ENCODE measurements at regions not wholly inside any gene's neighbourhood (a gene's known extent, or its start where the extent isn't known, plus 50 kb on each side); places are given as distances from the start of the nearest gene placed in this dataset.

DNA sequence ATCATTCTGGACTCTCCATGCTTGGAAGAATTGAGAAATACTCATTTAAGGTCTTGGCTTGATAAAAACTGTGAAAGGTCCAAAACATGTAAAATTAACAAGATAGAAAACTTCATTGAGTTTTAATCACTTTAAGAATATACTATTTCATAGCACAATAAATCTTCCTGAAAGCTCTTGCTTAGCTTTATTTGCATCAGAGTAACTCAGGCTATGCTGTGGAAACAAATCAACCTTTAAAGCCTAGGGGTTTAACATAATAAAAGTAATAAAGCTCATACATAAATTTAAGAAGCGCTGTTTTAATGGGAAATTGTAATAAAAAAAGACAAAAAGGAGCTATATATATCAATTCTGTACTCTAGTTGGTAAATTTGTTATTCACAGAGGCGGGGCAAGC is 77.2 kb upstream of the PTCHD4 start:
- H4K20me1 ChIP-seq (ENCODE audit: insufficient read depth): no peaks in the 10 kb centered on the region
- H3K4me3 ChIP-seq: no peak overlapping the region
- WGBS, 2 experiments (ENCODE audit: low coverage in 1 of 2, low lambda C conversion rate in 2 of 2, missing lambda C conversion rate in 2 of 2): 13 to 15% methylated on average over 2 of the region's 2 CpGs
- in situ Hi-C loops (cut with MboI): no loop called here
- H3F3A ChIP-seq (ENCODE audit: insufficient read depth): no peaks in the 10 kb centered on the region
- no peaks in the 10 kb centered on the region for H3K36me3 ChIP-seq (ENCODE audit: low read depth)
- H3K4me2 ChIP-seq (ENCODE audit: unreplicated experiment): no peak overlapping the region
- H3K27me3 ChIP-seq (replicated peaks; ENCODE audit: insufficient read depth): no peaks in the 10 kb centered on the region
- H3K9me3 ChIP-seq (ENCODE audit: low read depth): no peaks in the 10 kb centered on the region
- no peaks in the 10 kb centered on the region for H3K9me2 ChIP-seq (ENCODE audit: insufficient read depth)
- H3K4me1 ChIP-seq (ENCODE audit: insufficient read depth): no peaks in the 10 kb centered on the region
- no peak for DNase-seq
- no peak overlapping the region for H3K27ac ChIP-seq
- H2AFZ ChIP-seq: no peak overlapping the region
- H3K9ac ChIP-seq: no peak overlapping the region
- TF ChIP-seq EZH2 (IDR thresholded peaks at IDR 0.05; ENCODE audit: insufficient read depth, poor library complexity, severe bottlenecking): no peak
- no peak for TF ChIP-seq EZH2phosphoT487 (IDR thresholded peaks at IDR 0.05; ENCODE audit: insufficient read depth, low read depth)
- H3K79me2 ChIP-seq (ENCODE audit: insufficient read depth): no peaks in the 10 kb centered on the region

DNA sequence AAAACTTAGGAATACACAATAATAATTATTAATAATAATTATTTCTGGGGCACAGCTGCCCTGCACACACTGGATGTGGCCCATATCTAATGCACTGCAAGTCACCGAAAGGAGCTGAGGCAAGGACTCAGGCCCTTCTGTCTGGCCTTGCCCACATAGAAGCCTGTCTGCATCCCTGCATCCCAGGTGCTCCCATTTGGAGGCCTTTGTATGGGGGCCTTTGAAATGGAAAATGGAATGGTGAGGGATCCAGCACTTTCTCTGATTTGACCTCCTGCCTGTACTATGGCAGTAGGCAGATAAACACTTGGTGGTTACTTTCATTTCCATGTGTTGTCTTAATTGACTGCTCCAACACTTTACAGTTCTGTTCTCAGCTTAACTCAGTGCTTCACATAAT is 75.7 kb upstream of the PTCHD4 start:
- no peak overlapping the region for H2AFZ ChIP-seq
- H3K4me3 ChIP-seq: no peak overlapping the region
- H4K20me1 ChIP-seq (ENCODE audit: insufficient read depth): no peaks in the 10 kb centered on the region
- WGBS, 2 experiments (ENCODE audit: low coverage in 1 of 2, low lambda C conversion rate in 2 of 2, missing lambda C conversion rate in 2 of 2): 38 to 41% methylated on average over 1 of the region's 1 CpG
- no peak overlapping the region for H3K9ac ChIP-seq
- no peaks in the 10 kb centered on the region for H3K4me1 ChIP-seq (ENCODE audit: insufficient read depth)
- DNase-seq: no peak
- in situ Hi-C loops (cut with MboI): no loop called here
- H3K4me2 ChIP-seq (ENCODE audit: unreplicated experiment): no peak overlapping the region
- no peaks in the 10 kb centered on the region for H3K79me2 ChIP-seq (ENCODE audit: insufficient read depth)
- no peak overlapping the region for H3K27ac ChIP-seq
- no peaks in the 10 kb centered on the region for H3K36me3 ChIP-seq (ENCODE audit: low read depth)
- no peaks in the 10 kb centered on the region for H3F3A ChIP-seq (ENCODE audit: insufficient read depth)
- no peaks in the 10 kb centered on the region for H3K9me2 ChIP-seq (ENCODE audit: insufficient read depth)
- no peaks in the 10 kb centered on the region for H3K27me3 ChIP-seq (replicated peaks; ENCODE audit: insufficient read depth)
- H3K9me3 ChIP-seq (ENCODE audit: low read depth): no peaks in the 10 kb centered on the region
- no peak for TF ChIP-seq EZH2 (IDR thresholded peaks at IDR 0.05; ENCODE audit: insufficient read depth, poor library complexity, severe bottlenecking)
- no peak for TF ChIP-seq EZH2phosphoT487 (IDR thresholded peaks at IDR 0.05; ENCODE audit: insufficient read depth, low read depth)

DNA sequence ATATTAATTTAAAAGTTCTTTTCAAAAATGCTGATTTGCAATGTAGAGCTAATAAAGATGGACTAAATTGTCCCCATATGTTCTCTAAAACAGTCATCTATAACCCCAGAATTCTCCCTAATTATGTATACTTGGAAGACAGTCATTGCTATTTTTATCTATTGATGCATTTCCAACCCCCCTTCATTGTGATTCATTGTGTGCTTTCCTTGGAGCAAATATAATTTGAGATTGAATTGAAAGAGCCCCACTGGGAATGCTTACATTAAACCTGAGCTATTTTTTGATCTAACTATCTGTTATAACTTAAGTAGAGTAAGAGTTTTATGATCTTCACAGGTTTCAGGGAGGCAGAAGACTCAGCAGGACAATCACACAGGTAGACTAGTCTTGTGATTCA is 73.7 kb upstream of the PTCHD4 start:
- Histone ChIP-seq H3F3A (ENCODE audit: insufficient read depth) (no peaks in the 10 kb centered on the region), H3K27me3 (replicated peaks; ENCODE audit: insufficient read depth) (no peaks in the 10 kb centered on the region), H2AFZ (no peak overlapping the region), H3K27ac (no peak overlapping the region), H3K9me3 (ENCODE audit: low read depth) (no peaks in the 10 kb centered on the region), H3K4me3 (no peak overlapping the region), H3K9ac (no peak overlapping the region), H3K9me2 (ENCODE audit: insufficient read depth) (no peaks in the 10 kb centered on the region), H3K4me1 (ENCODE audit: insufficient read depth) (no peaks in the 10 kb centered on the region), H4K20me1 (ENCODE audit: insufficient read depth) (no peaks in the 10 kb centered on the region), H3K79me2 (ENCODE audit: insufficient read depth) (no peaks in the 10 kb centered on the region), H3K4me2 (ENCODE audit: unreplicated experiment) (no peak overlapping the region), H3K36me3 (ENCODE audit: low read depth) (no peaks in the 10 kb centered on the region)
- DNase-seq: no peak
- TF ChIP-seq EZH2 (IDR thresholded peaks at IDR 0.05; ENCODE audit: insufficient read depth, poor library complexity, severe bottlenecking): no peak
- TF ChIP-seq EZH2phosphoT487 (IDR thresholded peaks at IDR 0.05; ENCODE audit: insufficient read depth, low read depth): no peak
- in situ Hi-C loops (cut with MboI): no loop called here

DNA sequence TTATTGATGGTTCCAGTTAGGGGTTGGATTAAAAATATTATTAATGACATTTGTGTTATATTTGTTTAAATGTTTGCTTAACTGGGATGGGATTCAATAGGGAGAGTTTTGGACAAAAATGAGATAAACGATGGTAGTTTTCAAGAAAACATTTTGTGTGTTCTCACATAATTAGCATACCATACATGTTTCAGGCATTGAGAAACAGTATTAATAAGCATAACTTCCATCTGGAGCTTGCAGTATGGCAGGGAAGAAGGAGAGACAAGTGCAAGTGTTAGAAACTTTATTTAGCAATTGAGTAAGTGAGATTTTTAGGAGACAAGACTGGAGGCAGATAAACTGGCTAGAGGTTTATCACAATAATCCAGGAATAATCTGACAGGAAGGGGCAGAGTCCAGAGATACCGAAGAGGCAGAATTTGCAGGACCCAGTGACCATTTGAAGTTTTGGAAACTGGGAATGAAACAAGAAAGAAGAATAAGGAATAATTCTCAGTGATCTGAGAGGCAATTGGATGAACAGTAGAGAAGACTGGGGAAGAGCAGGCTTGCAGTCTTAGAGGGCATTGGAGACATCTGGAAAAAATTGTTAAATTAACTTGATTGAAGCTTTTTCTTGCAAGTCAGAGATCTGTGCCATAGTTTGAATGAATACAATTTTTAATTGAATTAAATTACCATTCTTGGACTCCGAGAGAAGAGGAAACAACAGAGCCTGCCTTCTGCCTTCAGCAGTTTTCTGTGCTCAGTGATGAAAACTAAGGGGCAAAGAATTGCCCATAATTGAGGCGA is 73.0 kb upstream of the PTCHD4 start:
- in situ Hi-C loops (cut with MboI): no loop called here
- Histone ChIP-seq H3F3A (ENCODE audit: insufficient read depth) (no peaks in the 10 kb centered on the region), H3K9ac (no peak overlapping the region), H2AFZ (no peak overlapping the region), H3K9me2 (ENCODE audit: insufficient read depth) (no peaks in the 10 kb centered on the region), H3K27ac (no peak overlapping the region), H4K20me1 (ENCODE audit: insufficient read depth) (no peaks in the 10 kb centered on the region), H3K4me3 (no peak overlapping the region), H3K9me3 (ENCODE audit: low read depth) (no peaks in the 10 kb centered on the region), H3K4me2 (ENCODE audit: unreplicated experiment) (no peak overlapping the region), H3K27me3 (replicated peaks; ENCODE audit: insufficient read depth) (no peaks in the 10 kb centered on the region), H3K79me2 (ENCODE audit: insufficient read depth) (no peaks in the 10 kb centered on the region), H3K4me1 (ENCODE audit: insufficient read depth) (no peaks in the 10 kb centered on the region), H3K36me3 (ENCODE audit: low read depth) (no peaks in the 10 kb centered on the region)
- no peak for DNase-seq
- 5 to 12% methylated on average over 4 of the region's 4 CpGs for WGBS, 2 experiments (ENCODE audit: low coverage in 1 of 2, low lambda C conversion rate in 2 of 2, missing lambda C conversion rate in 2 of 2)
- no peak for TF ChIP-seq EZH2phosphoT487 (IDR thresholded peaks at IDR 0.05; ENCODE audit: insufficient read depth, low read depth)
- TF ChIP-seq EZH2 (IDR thresholded peaks at IDR 0.05; ENCODE audit: insufficient read depth, poor library complexity, severe bottlenecking): no peak

DNA sequence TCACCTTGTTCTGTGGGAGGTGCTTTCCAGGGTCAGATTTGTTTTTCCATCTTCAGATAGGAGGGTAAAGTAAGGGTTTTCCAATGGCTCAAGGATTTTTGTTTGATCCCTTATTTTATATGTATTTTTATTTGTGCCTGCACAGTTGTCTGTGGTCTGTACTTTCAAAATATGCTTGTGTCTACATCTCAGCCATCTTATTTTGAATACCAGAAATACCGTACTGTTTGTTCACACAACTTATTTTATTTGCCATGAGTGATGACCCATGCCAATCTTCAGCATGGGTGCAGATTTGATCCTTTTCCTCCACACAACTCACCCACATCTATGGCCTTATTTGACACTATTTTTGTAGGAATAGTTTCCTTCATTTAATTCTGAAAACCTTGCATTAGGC is 72.2 kb upstream of the PTCHD4 start:
- Histone ChIP-seq H3K4me3 (no peak overlapping the region), H3K79me2 (ENCODE audit: insufficient read depth) (no peaks in the 10 kb centered on the region), H3F3A (ENCODE audit: insufficient read depth) (no peaks in the 10 kb centered on the region), H3K4me1 (ENCODE audit: insufficient read depth) (no peaks in the 10 kb centered on the region), H3K4me2 (ENCODE audit: unreplicated experiment) (no peak overlapping the region), H3K27ac (no peak overlapping the region), H4K20me1 (ENCODE audit: insufficient read depth) (no peaks in the 10 kb centered on the region), H3K27me3 (replicated peaks; ENCODE audit: insufficient read depth) (no peaks in the 10 kb centered on the region), H3K36me3 (ENCODE audit: low read depth) (no peaks in the 10 kb centered on the region), H3K9ac (no peak overlapping the region), H3K9me2 (ENCODE audit: insufficient read depth) (no peaks in the 10 kb centered on the region), H2AFZ (no peak overlapping the region), H3K9me3 (ENCODE audit: low read depth) (no peaks in the 10 kb centered on the region)
- in situ Hi-C loops (cut with MboI): no loop called here
- no peak for TF ChIP-seq EZH2phosphoT487 (IDR thresholded peaks at IDR 0.05; ENCODE audit: insufficient read depth, low read depth)
- WGBS, 2 experiments (ENCODE audit: low coverage in 1 of 2, low lambda C conversion rate in 2 of 2, missing lambda C conversion rate in 2 of 2): 12 to 30% methylated on average over 1 of the region's 1 CpG
- no peak for DNase-seq

All from GM23248 (cell line).